ENCODE measurements at regions not wholly inside any gene's neighbourhood (a gene's known extent, or its start where the extent isn't known, plus 50 kb on each side); places are given as distances from the start of the nearest gene placed in this dataset.

- no peaks in the 10 kb centered on the region for H3K79me2 ChIP-seq (ENCODE audit: insufficient read depth, low read depth)
- no peaks in the 10 kb centered on the region for H3K27me3 ChIP-seq (ENCODE audit: insufficient read depth, low read depth)
- H3K27ac ChIP-seq: no peak overlapping the region
- no peaks in the 10 kb centered on the region for H4K20me1 ChIP-seq (ENCODE audit: insufficient read depth)
- no peak overlapping the region for H2AFZ ChIP-seq (ENCODE audit: low read depth)
- no peak overlapping the region for H3K9ac ChIP-seq
- no peak for TF ChIP-seq CTCF (conservative IDR thresholded peaks at IDR 0.05; ENCODE audit: low read depth, low read length)
- no peaks in the 10 kb centered on the region for H3K36me3 ChIP-seq (ENCODE audit: insufficient read depth)
- no peak overlapping the region for H3K4me3 ChIP-seq (IDR thresholded peaks at IDR 0.05; ENCODE audit: insufficient read depth, low read depth, low read length)
- H3K4me2 ChIP-seq: no peak overlapping the region
- no peaks in the 10 kb centered on the region for H3K4me1 ChIP-seq (ENCODE audit: low read depth, poor library complexity, severe bottlenecking)
These were observed 592.9 kb upstream of the NRP1 start for GRCh38 chr10:33927347-33927746.

- no peak overlapping the region for H3K9ac ChIP-seq
- no peaks in the 10 kb centered on the region for H3K27me3 ChIP-seq (ENCODE audit: insufficient read depth, low read depth)
- no peaks in the 10 kb centered on the region for H3K79me2 ChIP-seq (ENCODE audit: insufficient read depth, low read depth)
These were observed 587.6 kb upstream of the NRP1 start for GRCh38 chr10:33921970-33922605.

GRCh38 chr10:33920351-33920750 lies 585.9 kb upstream of the NRP1 start:
- Histone ChIP-seq H3K9ac (no peak overlapping the region), H3K27ac (no peak overlapping the region), H4K20me1 (ENCODE audit: insufficient read depth) (no peaks in the 10 kb centered on the region), H3K4me3 (IDR thresholded peaks at IDR 0.05; ENCODE audit: insufficient read depth, low read depth, low read length) (no peak overlapping the region), H3K36me3 (ENCODE audit: insufficient read depth) (no peaks in the 10 kb centered on the region), H2AFZ (ENCODE audit: low read depth) (no peak overlapping the region), H3K4me1 (ENCODE audit: low read depth, poor library complexity, severe bottlenecking) (no peaks in the 10 kb centered on the region), H3K4me2 (no peak overlapping the region), H3K27me3 (ENCODE audit: insufficient read depth, low read depth) (no peaks in the 10 kb centered on the region), H3K79me2 (ENCODE audit: insufficient read depth, low read depth) (no peaks in the 10 kb centered on the region)
- no peak for TF ChIP-seq CTCF (conservative IDR thresholded peaks at IDR 0.05; ENCODE audit: low read depth, low read length)

More at GRCh38 chr10:33921970-33922605, 587.6 kb upstream of the NRP1 start:
- no peaks in the 10 kb centered on the region for H3K4me1 ChIP-seq (ENCODE audit: low read depth, poor library complexity, severe bottlenecking)
- no peaks in the 10 kb centered on the region for H4K20me1 ChIP-seq (ENCODE audit: insufficient read depth)
- H2AFZ ChIP-seq (ENCODE audit: low read depth): no peak overlapping the region
- no peak overlapping the region for H3K27ac ChIP-seq
- no peak overlapping the region for H3K4me2 ChIP-seq
- no peaks in the 10 kb centered on the region for H3K36me3 ChIP-seq (ENCODE audit: insufficient read depth)
- TF ChIP-seq CTCF (conservative IDR thresholded peaks at IDR 0.05; ENCODE audit: low read depth, low read length): no peak
- H3K4me3 ChIP-seq (IDR thresholded peaks at IDR 0.05; ENCODE audit: insufficient read depth, low read depth, low read length): no peak overlapping the region

GRCh38 chr10:33919244-33919643 lies 584.8 kb upstream of the NRP1 start:
- no peaks in the 10 kb centered on the region for H4K20me1 ChIP-seq (ENCODE audit: insufficient read depth)
- TF ChIP-seq CTCF (conservative IDR thresholded peaks at IDR 0.05; ENCODE audit: low read depth, low read length): no peak
- no peaks in the 10 kb centered on the region for H3K36me3 ChIP-seq (ENCODE audit: insufficient read depth)
- H3K27me3 ChIP-seq (ENCODE audit: insufficient read depth, low read depth): no peaks in the 10 kb centered on the region
- no peak overlapping the region for H3K4me3 ChIP-seq (IDR thresholded peaks at IDR 0.05; ENCODE audit: insufficient read depth, low read depth, low read length)
- H3K4me1 ChIP-seq (ENCODE audit: low read depth, poor library complexity, severe bottlenecking): no peaks in the 10 kb centered on the region
- no peak overlapping the region for H3K27ac ChIP-seq
- no peak overlapping the region for H2AFZ ChIP-seq (ENCODE audit: low read depth)
- H3K4me2 ChIP-seq: no peak overlapping the region
- no peak overlapping the region for H3K9ac ChIP-seq
- H3K79me2 ChIP-seq (ENCODE audit: insufficient read depth, low read depth): no peaks in the 10 kb centered on the region

Data from KMS-11 (cell line).